Activated CD4-positive, alpha-beta T cell treated with anti-CD3 and anti-CD28 coated beads, Interleukin-2, amount 10 ng/mL, durations not matched to agents 7 days and 5 days (primary cell): ENCODE measurements at regions not wholly inside any gene's neighbourhood (a gene's known extent, or its start where the extent isn't known, plus 50 kb on each side); places are given as distances from the start of the nearest gene placed in this dataset.
A peak's percentile ranks its signal among the peaks of the same experiment; 100 is the strongest.
"Not testable (repeated sequence)": the region's sequence is repeated elsewhere in the genome, so short reads cannot be mapped to it uniquely, and the experiment has no call there.

Source experiments
- CTCF ChIA-PET: fragments of 350-600 bp; sonication (Branson Sonifier 250); formaldehyde crosslinking; loops from one replicate; lab custom pipeline; 2021; ENCODE audit warnings: antibody characterized with exemption; lab: Charles Lee
- POLR2A ChIA-PET: fragments of 350-600 bp; sonication (Branson Sonifier 250); formaldehyde crosslinking; loops from one replicate; lab custom pipeline; 2021; ENCODE audit warnings: antibody characterized with exemption; lab: Charles Lee
- DNase-seq: peaks from one replicate; pipeline ENCODE4 v3.0.0-alpha.2; 2020
- H3K27ac Mint-ChIP-seq: one replicate; pipeline ENCODE4 v1.8.0; 2021; ENCODE audit warnings: mild to moderate bottlenecking, moderate library complexity, mixed read lengths
- H3K27me3 Mint-ChIP-seq: one replicate; pipeline ENCODE4 v1.8.0; 2021; ENCODE audit warnings: mixed read lengths
- H3K36me3 Mint-ChIP-seq: one replicate; pipeline ENCODE4 v1.8.0; 2021; ENCODE audit warnings: low read depth, mixed read lengths
- H3K4me1 Mint-ChIP-seq: one replicate; pipeline ENCODE4 v1.8.0; 2021; ENCODE audit warnings: mixed read lengths
- H3K4me3 Mint-ChIP-seq: one replicate; pipeline ENCODE4 v1.8.0; 2021; ENCODE audit warnings: mild to moderate bottlenecking, moderate library complexity, mixed read lengths
- H3K9me3 Mint-ChIP-seq: one replicate; pipeline ENCODE4 v1.8.0; 2021; ENCODE audit warnings: mixed read lengths

GRCh38 chr2:7094231-7094741, 177.1 kb downstream of the RNF144A start:
- ChIA-PET CTCF (interaction anchor here (2.3 kb wide), 1 partner anchor 11 kb away, joined by 4 read pairs; no protein-coding TSS in a partner anchor), POLR2A (no interaction called here)

GRCh38 chr2:7096726-7097352, 179.6 kb downstream of the RNF144A start:
- Mint-ChIP-seq H3K4me1 (peaks cover 6% of the 10 kb centered on the region), H3K27ac (no peak overlapping the region), H3K36me3 (no peaks in the 10 kb centered on the region), H3K9me3 (no peaks in the 10 kb centered on the region), H3K27me3 (no peaks in the 10 kb centered on the region), H3K4me3 (no peak overlapping the region)
- CTCF ChIA-PET, result interaction anchor here (0.8 to 1.8 kb wide), 4 partner anchors 9 to 18 kb away, joined by 3 to 13 read pairs (median 4); no protein-coding TSS in a partner anchor
- POLR2A ChIA-PET, result no interaction called here
- no peak for DNase-seq

More at GRCh38 chr2:7094231-7094741, 177.1 kb downstream of the RNF144A start:
- DNase-seq, result no peak
- Mint-ChIP-seq H3K36me3 (no peaks in the 10 kb centered on the region), H3K4me1 (peaks cover 6% of the 10 kb centered on the region), H3K27ac (no peak overlapping the region), H3K27me3 (no peaks in the 10 kb centered on the region), H3K4me3 (no peak overlapping the region), H3K9me3 (no peaks in the 10 kb centered on the region)

- peaks cover 6% of the 10 kb centered on the region for H3K4me1 Mint-ChIP-seq
- peak; percentile 73 for DNase-seq
- no peaks in the 10 kb centered on the region for H3K9me3 Mint-ChIP-seq
- peak overlapping the region; percentile 5 for H3K4me3 Mint-ChIP-seq
- no peaks in the 10 kb centered on the region for H3K27me3 Mint-ChIP-seq
- no peaks in the 10 kb centered on the region for H3K36me3 Mint-ChIP-seq
- ChIA-PET POLR2A (no interaction called here), CTCF (interaction anchor here (0.8 to 1.8 kb wide), 4 partner anchors 8 to 18 kb away, joined by 3 to 13 read pairs (median 4); no protein-coding TSS in a partner anchor)
- no peak overlapping the region for H3K27ac Mint-ChIP-seq
Observed at GRCh38 chr2:7097353-7097895, 180.2 kb downstream of the RNF144A start.

GRCh38 chr2:7098816-7099215, 181.6 kb downstream of the RNF144A start:
- Mint-ChIP-seq H3K4me1 (peaks cover 6% of the 10 kb centered on the region), H3K27ac (no peak overlapping the region), H3K9me3 (no peaks in the 10 kb centered on the region), H3K36me3 (no peaks in the 10 kb centered on the region), H3K4me3 (no peak overlapping the region), H3K27me3 (no peaks in the 10 kb centered on the region)
- CTCF ChIA-PET, result interaction anchor here (0.6 to 1.4 kb wide), 3 partner anchors 10 to 16 kb away, joined by 3 to 4 read pairs (median 4); no protein-coding TSS in a partner anchor
- POLR2A ChIA-PET, result no interaction called here
- no peak for DNase-seq

GRCh38 chr2:7099687-7100086, 182.5 kb downstream of the RNF144A start:
- H3K27me3 Mint-ChIP-seq, H3K4me1 Mint-ChIP-seq, DNase-seq, H3K9me3 Mint-ChIP-seq, H3K4me3 Mint-ChIP-seq, POLR2A ChIA-PET, H3K27ac Mint-ChIP-seq, H3K36me3 Mint-ChIP-seq: not testable (repeated sequence)
- CTCF ChIA-PET, result interaction anchor here (0.6 to 1.4 kb wide), 2 partner anchors 9 to 15 kb away, joined by 3 to 4 read pairs; no protein-coding TSS in a partner anchor

GRCh38 chr2:7102826-7103225, 185.6 kb downstream of the RNF144A start:
- ChIA-PET POLR2A (no interaction called here), CTCF (no interaction called here)
- H3K27ac Mint-ChIP-seq, result no peak overlapping the region
- H3K27me3 Mint-ChIP-seq, result no peaks in the 10 kb centered on the region
- no peak for DNase-seq
- H3K9me3 Mint-ChIP-seq, result no peaks in the 10 kb centered on the region
- H3K4me3 Mint-ChIP-seq, result no peak overlapping the region
- no peaks in the 10 kb centered on the region for H3K4me1 Mint-ChIP-seq
- H3K36me3 Mint-ChIP-seq, result peaks cover 4% of the 10 kb centered on the region

- no peak for DNase-seq
- Mint-ChIP-seq H3K27me3 (no peaks in the 10 kb centered on the region), H3K4me3 (no peak overlapping the region), H3K9me3 (peaks cover 9% of the 10 kb centered on the region), H3K27ac (no peak overlapping the region), H3K36me3 (peaks cover 16% of the 10 kb centered on the region), H3K4me1 (no peaks in the 10 kb centered on the region)
- ChIA-PET CTCF (interaction anchor here (0.8 to 2.3 kb wide), 2 partner anchors 9 to 12 kb away, joined by 4 to 13 read pairs; no protein-coding TSS in a partner anchor), POLR2A (no interaction called here)
Observed at GRCh38 chr2:7108792-7109532, 191.8 kb downstream of the RNF144A start.

GRCh38 chr2:7109533-7109885, 192.3 kb downstream of the RNF144A start:
- Mint-ChIP-seq H3K36me3 (peaks cover 18% of the 10 kb centered on the region), H3K27me3 (no peaks in the 10 kb centered on the region), H3K27ac (no peak overlapping the region), H3K4me3 (no peak overlapping the region), H3K4me1 (no peaks in the 10 kb centered on the region), H3K9me3 (peaks cover 10% of the 10 kb centered on the region)
- DNase-seq, result no peak
- POLR2A ChIA-PET, result no interaction called here
- CTCF ChIA-PET, result interaction anchor here (1.5 to 2.3 kb wide), 2 partner anchors 9 to 12 kb away, joined by 4 to 13 read pairs; no protein-coding TSS in a partner anchor

- peaks cover 16% of the 10 kb centered on the region for H3K36me3 Mint-ChIP-seq
- H3K4me3 Mint-ChIP-seq, result no peak overlapping the region
- CTCF ChIA-PET, result no interaction called here
- H3K27me3 Mint-ChIP-seq, result no peaks in the 10 kb centered on the region
- H3K4me1 Mint-ChIP-seq, result no peaks in the 10 kb centered on the region
- DNase-seq, result no peak
- H3K9me3 Mint-ChIP-seq, result peaks cover 12% of the 10 kb centered on the region
- H3K27ac Mint-ChIP-seq, result no peak overlapping the region
- POLR2A ChIA-PET, result no interaction called here
Observed at GRCh38 chr2:7111626-7112025, 194.4 kb downstream of the RNF144A start.

- Mint-ChIP-seq H3K27me3 (no peaks in the 10 kb centered on the region), H3K9me3 (peaks cover 12% of the 10 kb centered on the region), H3K27ac (no peak overlapping the region), H3K4me1 (no peaks in the 10 kb centered on the region), H3K36me3 (peaks cover 16% of the 10 kb centered on the region), H3K4me3 (no peak overlapping the region)
- CTCF ChIA-PET, result interaction anchor here (1.2 to 1.3 kb wide), 2 partner anchors 8 to 18 kb away, joined by 3 to 4 read pairs; no protein-coding TSS in a partner anchor
- no peak for DNase-seq
- POLR2A ChIA-PET, result no interaction called here
Observed at GRCh38 chr2:7115364-7115763, 198.2 kb downstream of the RNF144A start.

GRCh38 chr2:7115906-7116305, 198.7 kb downstream of the RNF144A start:
- CTCF ChIA-PET, result interaction anchor here (1.2 kb wide), 1 partner anchor 8 kb away, joined by 4 read pairs; no protein-coding TSS in a partner anchor
- no peaks in the 10 kb centered on the region for H3K27me3 Mint-ChIP-seq
- H3K4me1 Mint-ChIP-seq, result no peaks in the 10 kb centered on the region
- H3K4me3 Mint-ChIP-seq, result no peak overlapping the region
- H3K9me3 Mint-ChIP-seq, result peaks cover 12% of the 10 kb centered on the region
- peaks cover 16% of the 10 kb centered on the region for H3K36me3 Mint-ChIP-seq
- no peak overlapping the region for H3K27ac Mint-ChIP-seq
- DNase-seq, result no peak
- POLR2A ChIA-PET, result no interaction called here

GRCh38 chr2:7116511-7116910, 199.3 kb downstream of the RNF144A start:
- Mint-ChIP-seq H3K4me3 (no peak overlapping the region), H3K27ac (no peak overlapping the region), H3K4me1 (no peaks in the 10 kb centered on the region), H3K9me3 (peaks cover 12% of the 10 kb centered on the region), H3K36me3 (peaks cover 13% of the 10 kb centered on the region), H3K27me3 (no peaks in the 10 kb centered on the region)
- ChIA-PET POLR2A (no interaction called here), CTCF (interaction anchor here (1.2 kb wide), 1 partner anchor 7 kb away, joined by 4 read pairs; no protein-coding TSS in a partner anchor)
- no peak for DNase-seq
